SK-N-MC (cell line): ENCODE measurements at regions not wholly inside any gene's neighbourhood (a gene's known extent, or its start where the extent isn't known, plus 50 kb on each side); places are given as distances from the start of the nearest gene placed in this dataset.

Experiments used
- EZH2 ChIP-seq: fragments of 200-600 bp; sonication (generic); IDR thresholded peaks from one replicate; pipeline ENCODE4 v1.6.1; 2017; ENCODE audit warnings: antibody characterized with exemption
- POLR2AphosphoS5 ChIP-seq: IDR thresholded peaks from 2 replicates; pipeline ENCODE4 v1.6.1; 2012; ENCODE audit warnings: mild to moderate bottlenecking, low read depth, low read length, borderline replicate concordance

DNA sequence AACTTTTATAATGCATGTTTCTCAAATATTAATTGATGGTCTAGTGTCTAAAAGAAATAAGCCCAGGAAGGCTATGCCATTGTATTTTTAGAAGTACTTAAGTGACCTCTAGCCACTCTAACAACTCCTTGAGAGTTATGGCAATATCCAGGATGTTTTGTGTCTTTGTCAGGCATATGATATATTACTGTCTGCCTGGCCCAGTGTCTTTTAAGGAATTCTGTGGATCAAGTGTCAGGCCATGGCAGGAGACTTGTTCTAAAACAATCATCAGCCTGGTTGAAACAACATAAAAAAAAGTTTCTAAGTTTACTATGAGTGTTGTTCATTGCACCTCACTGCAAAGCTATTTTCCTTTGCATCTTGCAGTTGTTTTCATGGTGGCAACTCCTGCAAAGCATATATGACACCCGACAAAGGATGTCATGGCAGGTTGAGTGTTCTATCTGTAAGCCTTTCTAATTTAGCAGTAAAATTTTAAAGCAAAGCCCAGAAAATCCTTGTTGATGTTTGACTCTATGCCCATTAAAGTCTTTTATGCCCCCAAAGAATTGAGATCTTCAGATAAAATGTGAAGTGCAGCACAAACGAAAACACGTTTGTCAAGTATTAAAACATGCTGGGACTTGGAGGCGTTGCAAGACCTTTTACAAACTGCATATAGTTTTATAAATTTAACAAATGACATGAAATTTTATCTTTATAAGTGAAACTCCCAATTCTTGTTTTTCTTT lies 89.5 kb upstream of the SLC38A2 start:
- TF ChIP-seq EZH2 (no peak), POLR2AphosphoS5 (no peak)
